ENCODE measurements at regions not wholly inside any gene's neighbourhood (a gene's known extent, or its start where the extent isn't known, plus 50 kb on each side); places are given as distances from the start of the nearest gene placed in this dataset.

GRCh38 chr15:70170096-70170699 lies 72.5 kb upstream of the TLE3 start:
- DNase-seq = no peak

- no peak for DNase-seq
These were observed 71.4 kb upstream of the TLE3 start for GRCh38 chr15:70169147-70169546.

- DNase-seq = no peak
These were observed 69.4 kb upstream of the TLE3 start for GRCh38 chr15:70167155-70167554.

- no peak for DNase-seq
These were observed 68.9 kb upstream of the TLE3 start for GRCh38 chr15:70166506-70167087.

- DNase-seq = no peak
These were observed 68.1 kb upstream of the TLE3 start for GRCh38 chr15:70165716-70166284.

- no peak for DNase-seq
These were observed 67.4 kb upstream of the TLE3 start for GRCh38 chr15:70164910-70165715.

GRCh38 chr15:70164156-70164900 lies 66.6 kb upstream of the TLE3 start:
- DNase-seq = no peak

GRCh38 chr15:70160803-70161565 lies 63.3 kb upstream of the TLE3 start:
- no peak for DNase-seq

- DNase-seq = no peak
These were observed 62.5 kb upstream of the TLE3 start for GRCh38 chr15:70160267-70160666.

GRCh38 chr15:70159713-70160009 lies 61.9 kb upstream of the TLE3 start:
- no peak for DNase-seq

GRCh38 chr15:70159001-70159712 lies 61.4 kb upstream of the TLE3 start:
- no peak for DNase-seq

GRCh38 chr15:70158309-70159000 lies 60.7 kb upstream of the TLE3 start:
- DNase-seq = no peak

- DNase-seq = peak; percentile 52 to 57
These were observed 59.1 kb upstream of the TLE3 start for GRCh38 chr15:70156671-70157271.

GRCh38 chr15:70154718-70155347 lies 57.1 kb upstream of the TLE3 start:
- no peak for DNase-seq

- DNase-seq = no peak
These were observed 56.4 kb upstream of the TLE3 start for GRCh38 chr15:70153921-70154717.

- DNase-seq = peak; percentile 93
These were observed 54.4 kb upstream of the TLE3 start for GRCh38 chr15:70152070-70152480.

- no peak for DNase-seq
These were observed 53.7 kb upstream of the TLE3 start for GRCh38 chr15:70151462-70151861.

GRCh38 chr15:70151003-70151402 lies 53.3 kb upstream of the TLE3 start:
- DNase-seq = no peak

- DNase-seq = no peak
These were observed 52.7 kb upstream of the TLE3 start for GRCh38 chr15:70150405-70150747.
